Neural progenitor cell (in vitro differentiated cells): ENCODE measurements at regions not wholly inside any gene's neighbourhood (a gene's known extent, or its start where the extent isn't known, plus 50 kb on each side); places are given as distances from the start of the nearest gene placed in this dataset.

ENCODE experiments used
- DNase-seq: peaks from one replicate; pipeline ENCODE4 v3.0.0-alpha.2; 2016; ENCODE audit warnings: low spot score
- H2AFZ ChIP-seq: fragments of 200-600 bp; sonication (generic); replicated peaks from 2 replicates; pipeline ENCODE4 v1.6.1; 2016; ENCODE audit warnings: antibody characterized with exemption
- H3F3A ChIP-seq: fragments of 200-600 bp; sonication (generic); 2 replicates; pipeline ENCODE4 v1.6.1; 2016; ENCODE audit warnings: antibody characterized with exemption, low read depth
- H3K27ac ChIP-seq: fragments of 200-600 bp; sonication (generic); 2 replicates; pipeline ENCODE4 v1.5.1; 2016; ENCODE audit warnings: mild to moderate bottlenecking
- H3K27me3 ChIP-seq: fragments of 200-600 bp; sonication (generic); 2 replicates; pipeline ENCODE4 v1.6.1; 2016; ENCODE audit warnings: mild to moderate bottlenecking, moderate library complexity
- H3K36me3 ChIP-seq: fragments of 200-600 bp; sonication (generic); 2 replicates; pipeline ENCODE4 v1.5.1; 2016
- H3K4me1 ChIP-seq: fragments of 200-600 bp; sonication (generic); 2 replicates; pipeline ENCODE4 v1.6.1; 2016; ENCODE audit warnings: mixed run types
- H3K4me2 ChIP-seq: fragments of 200-600 bp; sonication (generic); 2 replicates; pipeline ENCODE4 v1.6.1; 2016
- H3K4me3 ChIP-seq: fragments of 200-600 bp; sonication (generic); 2 replicates; pipeline ENCODE4 v1.5.1; 2016
- H3K79me2 ChIP-seq: fragments of 200-600 bp; sonication (generic); 2 replicates; pipeline ENCODE4 v1.6.1; 2016; ENCODE audit warnings: low read depth
- H3K9ac ChIP-seq: fragments of 200-600 bp; sonication (generic); 2 replicates; pipeline ENCODE4 v1.6.1; 2016
- H3K9me3 ChIP-seq: fragments of 200-600 bp; sonication (generic); 2 replicates; pipeline ENCODE4 v1.5.1; 2016; ENCODE audit warnings: low read depth
- H4K20me1 ChIP-seq: fragments of 200-600 bp; sonication (generic); 2 replicates; pipeline ENCODE4 v1.6.1; 2016; ENCODE audit warnings: low read depth
- H3K27ac Mint-ChIP-seq: 3 replicates; pipeline ENCODE4 v1.8.0; 2021; ENCODE audit warnings: mixed read lengths
- H3K27me3 Mint-ChIP-seq: 2 replicates; pipeline ENCODE4 v1.8.0; 2022; ENCODE audit warnings: low read depth, mild to moderate bottlenecking, inconsistent platforms, moderate library complexity, mixed read lengths; ENCODE audit not compliant: insufficient read depth
- H3K36me3 Mint-ChIP-seq: 3 replicates; pipeline ENCODE4 v1.8.0; 2021; ENCODE audit warnings: mixed read lengths
- H3K4me1 Mint-ChIP-seq: 3 replicates; pipeline ENCODE4 v1.8.0; 2021; ENCODE audit warnings: mixed read lengths
- H3K4me3 Mint-ChIP-seq: 3 replicates; pipeline ENCODE4 v1.8.0; 2021; ENCODE audit warnings: mild to moderate bottlenecking, moderate library complexity, mixed read lengths
- H3K9me3 Mint-ChIP-seq: 3 replicates; pipeline ENCODE4 v1.8.0; 2020; ENCODE audit warnings: mixed read lengths
- EZH2 ChIP-seq: fragments of 200-600 bp; sonication (generic); IDR thresholded peaks from 2 replicates; pipeline ENCODE4 v1.6.1; 2017; ENCODE audit warnings: antibody characterized with exemption, mild to moderate bottlenecking, moderate library complexity
- EZH2phosphoT487 ChIP-seq: fragments of 200-600 bp; sonication (generic); IDR thresholded peaks from 2 replicates; pipeline ENCODE4 v1.6.1; 2017; ENCODE audit warnings: antibody characterized with exemption
- TF ChIP-seq, protein P1 (sequence below): fragments of 200-600 bp; sonication (generic); IDR thresholded peaks from 2 replicates; pipeline ENCODE4 v1.5.1; 2017; ENCODE audit warnings: antibody characterized with exemption, mild to moderate bottlenecking

DNA sequence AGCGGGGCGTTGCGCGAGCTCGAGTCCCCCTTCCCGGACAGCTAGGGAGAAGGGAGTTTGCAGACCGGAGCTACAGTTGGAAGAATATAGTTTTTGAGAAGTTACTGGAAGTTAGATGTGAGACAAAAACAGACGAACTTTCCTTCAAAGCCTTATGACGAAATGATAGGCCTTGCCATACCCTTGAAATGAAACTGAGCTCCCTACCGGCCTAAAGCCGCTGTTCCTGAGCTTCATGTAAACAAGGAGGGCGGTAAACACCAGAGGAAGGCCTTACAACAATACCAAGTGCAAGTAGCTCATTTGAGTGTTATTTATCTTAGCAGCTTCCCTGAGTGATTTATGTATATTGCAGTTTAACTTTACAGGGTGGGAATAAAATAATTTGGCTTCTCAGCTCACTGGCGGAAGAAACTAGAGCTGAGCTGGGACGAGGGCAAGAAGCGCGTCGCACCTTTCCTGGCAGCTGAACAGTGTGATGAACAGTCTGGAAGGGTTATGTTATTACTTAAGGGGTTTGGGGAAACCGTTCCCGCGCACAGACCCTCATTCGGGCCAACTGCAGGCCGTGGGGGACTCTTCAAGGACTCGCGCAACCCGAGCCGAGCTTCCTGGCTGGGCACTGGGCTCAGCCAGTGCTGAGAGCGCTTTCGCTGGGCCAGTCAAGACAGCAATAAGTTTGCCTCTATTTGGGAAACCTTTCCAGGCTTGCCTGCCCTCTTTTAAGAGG lies 111.2 kb downstream of the KCNRG start:
- DNase-seq: peak; percentile 48
- peak overlapping the region; percentile 85 for H3K4me3 Mint-ChIP-seq

DNA sequence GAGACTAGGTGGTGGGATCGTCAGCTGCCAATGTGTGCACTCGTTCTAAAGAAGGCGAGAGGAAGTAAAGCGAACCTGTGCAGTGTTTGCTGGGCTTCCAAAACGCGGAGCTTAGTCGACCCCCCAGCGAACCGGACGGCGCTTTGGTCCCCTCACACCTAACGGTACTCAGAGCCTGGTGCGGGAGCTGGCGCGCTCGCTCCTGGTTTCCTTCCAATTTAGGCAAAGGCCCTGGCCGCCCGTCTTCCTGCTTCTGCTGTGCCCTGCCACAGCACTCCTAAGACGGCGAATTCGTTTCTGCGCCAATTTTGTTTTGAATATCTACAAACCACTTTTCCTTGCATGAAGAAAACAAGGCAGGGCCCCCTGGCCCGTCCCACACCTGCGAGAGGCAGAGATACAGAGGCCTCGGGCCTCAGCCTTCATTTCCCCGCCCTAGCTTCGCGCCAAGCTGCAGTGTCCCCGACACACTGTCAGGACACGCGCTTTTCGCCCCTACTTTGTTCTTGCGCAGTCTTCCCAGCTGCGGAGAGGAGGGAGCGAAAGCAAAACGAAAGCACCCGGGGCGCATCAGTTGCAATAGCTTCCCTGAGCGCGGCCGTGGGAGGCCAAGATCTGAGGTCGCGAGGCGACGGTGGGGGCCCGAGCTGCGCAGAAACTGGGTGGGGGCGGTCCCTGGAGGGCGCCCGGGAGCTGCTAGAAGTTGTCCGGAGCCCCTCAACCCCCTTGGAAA lies 111.9 kb downstream of the KCNRG start:
- Histone ChIP-seq H3F3A (peaks cover 52% of the 10 kb centered on the region), H3K27ac (no peak overlapping the region), H3K4me2 (peak overlapping the region; percentile 97), H3K4me3 (peak overlapping the region; percentile 78), H3K27me3 (peaks cover 98% of the 10 kb centered on the region), H3K36me3 (no peaks in the 10 kb centered on the region), H2AFZ (peak overlapping the region; percentile 64), H3K79me2 (no peaks in the 10 kb centered on the region), H4K20me1 (peaks cover 92% of the 10 kb centered on the region), H3K9ac (no peak overlapping the region), H3K9me3 (no peaks in the 10 kb centered on the region), H3K4me1 (peaks cover 44% of the 10 kb centered on the region)
- Mint-ChIP-seq H3K4me3 (peak overlapping the region; percentile 85), H3K9me3 (peaks cover 3% of the 10 kb centered on the region), H3K4me1 (peaks cover 63% of the 10 kb centered on the region), H3K27ac (no peak overlapping the region), H3K27me3 (peaks cover 60% of the 10 kb centered on the region), H3K36me3 (no peaks in the 10 kb centered on the region)
- DNase-seq: peak; percentile 75
- peak; percentile 80 for TF ChIP-seq EZH2
- TF ChIP-seq EZH2phosphoT487: peak; percentile 77
- TF ChIP-seq, protein P1, sequence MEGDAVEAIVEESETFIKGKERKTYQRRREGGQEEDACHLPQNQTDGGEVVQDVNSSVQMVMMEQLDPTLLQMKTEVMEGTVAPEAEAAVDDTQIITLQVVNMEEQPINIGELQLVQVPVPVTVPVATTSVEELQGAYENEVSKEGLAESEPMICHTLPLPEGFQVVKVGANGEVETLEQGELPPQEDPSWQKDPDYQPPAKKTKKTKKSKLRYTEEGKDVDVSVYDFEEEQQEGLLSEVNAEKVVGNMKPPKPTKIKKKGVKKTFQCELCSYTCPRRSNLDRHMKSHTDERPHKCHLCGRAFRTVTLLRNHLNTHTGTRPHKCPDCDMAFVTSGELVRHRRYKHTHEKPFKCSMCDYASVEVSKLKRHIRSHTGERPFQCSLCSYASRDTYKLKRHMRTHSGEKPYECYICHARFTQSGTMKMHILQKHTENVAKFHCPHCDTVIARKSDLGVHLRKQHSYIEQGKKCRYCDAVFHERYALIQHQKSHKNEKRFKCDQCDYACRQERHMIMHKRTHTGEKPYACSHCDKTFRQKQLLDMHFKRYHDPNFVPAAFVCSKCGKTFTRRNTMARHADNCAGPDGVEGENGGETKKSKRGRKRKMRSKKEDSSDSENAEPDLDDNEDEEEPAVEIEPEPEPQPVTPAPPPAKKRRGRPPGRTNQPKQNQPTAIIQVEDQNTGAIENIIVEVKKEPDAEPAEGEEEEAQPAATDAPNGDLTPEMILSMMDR: peak; percentile 12

More for the DNA sequence above, 111.2 kb downstream of the KCNRG start:
- Histone ChIP-seq H2AFZ (peak overlapping the region; percentile 94), H3K4me3 (peak overlapping the region; percentile 78), H3K4me2 (peak overlapping the region; percentile 97), H3K9me3 (no peaks in the 10 kb centered on the region), H3K27ac (no peak overlapping the region), H3K4me1 (peaks cover 41% of the 10 kb centered on the region), H3K36me3 (no peaks in the 10 kb centered on the region), H3F3A (peaks cover 49% of the 10 kb centered on the region), H4K20me1 (peaks cover 92% of the 10 kb centered on the region), H3K27me3 (peaks cover 98% of the 10 kb centered on the region), H3K9ac (no peak overlapping the region), H3K79me2 (no peaks in the 10 kb centered on the region)
- TF ChIP-seq EZH2 (peak; percentile 81), EZH2phosphoT487 (peak; percentile 94)
- TF ChIP-seq, protein P1: no peak
- Mint-ChIP-seq H3K9me3 (peaks cover 3% of the 10 kb centered on the region), H3K27ac (peak overlapping the region; percentile 50), H3K36me3 (no peaks in the 10 kb centered on the region), H3K27me3 (peaks cover 53% of the 10 kb centered on the region), H3K4me1 (peaks cover 56% of the 10 kb centered on the region)

DNA sequence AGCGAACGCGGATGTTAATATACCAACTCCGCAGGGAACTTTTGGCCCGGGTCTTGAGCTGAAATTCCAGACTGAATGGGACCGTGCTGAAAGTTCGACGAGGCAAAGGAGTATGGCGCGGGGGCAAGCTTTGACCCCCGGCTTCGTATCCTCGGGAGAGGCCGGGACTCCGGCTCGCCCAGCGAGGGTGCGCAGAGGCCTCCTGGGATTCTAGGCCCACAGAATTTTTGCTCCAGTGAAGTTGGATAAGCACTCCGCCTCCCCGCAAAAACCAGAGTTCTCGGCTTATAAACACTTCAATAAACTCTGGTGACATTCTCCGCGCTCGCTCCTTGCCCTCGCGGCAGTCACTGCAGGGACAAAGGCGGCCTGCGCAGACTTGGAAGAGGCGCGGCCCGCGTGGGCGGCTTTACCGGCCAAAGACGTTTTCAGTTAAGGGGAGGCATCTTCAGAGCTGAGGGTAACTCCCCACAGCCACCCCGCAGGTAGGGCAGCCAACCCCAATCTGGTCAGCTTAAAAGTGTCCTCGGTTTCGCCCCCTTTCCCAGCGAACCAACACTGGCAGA lies 112.6 kb downstream of the KCNRG start:
- DNase-seq: peak; percentile 71
- Histone ChIP-seq H3K4me1 (peaks cover 50% of the 10 kb centered on the region), H3K4me2 (peak overlapping the region; percentile 97), H3K4me3 (peak overlapping the region; percentile 78), H3K9ac (no peak overlapping the region), H3K27ac (no peak overlapping the region), H3K36me3 (no peaks in the 10 kb centered on the region), H4K20me1 (peaks cover 92% of the 10 kb centered on the region), H3K9me3 (no peaks in the 10 kb centered on the region), H3K79me2 (no peaks in the 10 kb centered on the region), H3F3A (peaks cover 56% of the 10 kb centered on the region), H2AFZ (no peak overlapping the region), H3K27me3 (peaks cover 98% of the 10 kb centered on the region)
- H3K4me1 Mint-ChIP-seq: peaks cover 66% of the 10 kb centered on the region
- peak overlapping the region; percentile 85 for H3K4me3 Mint-ChIP-seq
- H3K27me3 Mint-ChIP-seq: peaks cover 67% of the 10 kb centered on the region
- no peaks in the 10 kb centered on the region for H3K36me3 Mint-ChIP-seq
- H3K27ac Mint-ChIP-seq: no peak overlapping the region
- H3K9me3 Mint-ChIP-seq: peaks cover 3% of the 10 kb centered on the region
- TF ChIP-seq EZH2 (peak; percentile 16), EZH2phosphoT487 (peak; percentile 6)
- TF ChIP-seq, protein P1: no peak
